GM18520 (cell line): ENCODE measurements at regions not wholly inside any gene's neighbourhood (a gene's known extent, or its start where the extent isn't known, plus 50 kb on each side); places are given as distances from the start of the nearest gene placed in this dataset.
"Not testable (repeated sequence)": the region's sequence is repeated elsewhere in the genome, so short reads cannot be mapped to it uniquely, and the experiment has no call there.

ENCODE experiments used
- ATAC-seq: cut with Tn5 transposase; IDR thresholded peaks from one replicate; pipeline ENCODE4 v1.9.1; 2021; ENCODE audit not compliant: unreplicated experiment

DNA sequence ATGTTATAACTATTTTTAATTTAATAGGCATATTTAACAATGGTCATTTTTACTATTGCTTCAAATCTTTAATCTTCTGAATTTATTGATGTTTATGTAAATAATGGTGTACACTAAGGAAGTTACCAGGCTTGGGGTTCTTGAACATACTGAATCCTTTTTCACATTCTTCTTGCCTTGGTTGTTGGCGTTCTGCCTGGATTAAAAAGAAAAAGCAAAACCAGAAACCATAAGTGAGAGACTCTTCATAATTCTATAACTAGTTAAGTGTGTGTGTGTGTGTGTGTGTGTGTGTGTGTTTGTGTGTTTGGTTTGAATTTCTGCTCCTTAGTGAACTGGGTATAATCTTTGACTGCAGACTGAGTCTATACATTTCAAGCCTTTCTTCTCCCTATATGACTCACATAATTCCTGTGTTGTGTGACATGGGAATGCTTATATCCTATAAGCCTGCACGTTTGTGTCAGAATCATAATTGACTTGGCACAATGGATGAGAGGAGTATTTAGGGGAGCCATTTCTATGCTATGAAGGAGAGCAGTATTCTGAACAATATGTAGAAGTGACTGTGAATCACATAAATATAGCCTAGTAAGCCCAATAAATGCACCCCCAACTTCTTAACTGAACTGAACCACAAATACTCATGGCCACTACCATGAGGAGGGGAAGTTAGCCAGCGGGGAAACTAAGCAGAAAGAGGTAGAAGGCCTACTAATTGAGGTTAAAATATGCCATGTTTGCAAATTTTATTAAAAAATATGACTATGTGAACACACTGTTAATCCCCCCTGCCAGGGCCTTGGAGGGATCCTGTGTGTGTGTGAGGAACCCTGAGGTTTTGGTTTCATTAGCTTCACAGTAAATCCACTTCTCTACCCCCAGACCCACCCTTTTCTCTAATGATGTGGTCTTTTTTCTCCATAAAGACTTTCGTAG lies 425.5 kb downstream of the BCKDHB start:
- no peak for ATAC-seq

DNA sequence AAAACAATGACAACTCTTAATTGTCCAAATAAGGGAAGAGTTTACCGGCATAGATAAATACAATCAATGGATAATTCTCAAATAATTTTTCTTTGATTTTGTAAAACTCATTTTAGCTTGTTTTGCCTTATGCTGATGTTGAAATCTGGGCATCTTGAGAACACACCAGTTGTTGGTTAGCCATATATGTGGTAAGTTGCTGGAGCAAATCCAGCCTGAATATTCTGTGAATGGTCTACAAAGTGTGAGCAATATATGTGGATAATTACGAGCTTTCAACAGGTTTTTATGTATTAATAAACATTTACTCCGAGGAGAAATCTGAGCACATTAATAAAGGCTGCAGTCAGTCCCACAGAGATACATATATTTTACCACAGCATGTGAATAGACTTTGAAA lies 423.6 kb downstream of the BCKDHB start:
- ATAC-seq: no peak

DNA sequence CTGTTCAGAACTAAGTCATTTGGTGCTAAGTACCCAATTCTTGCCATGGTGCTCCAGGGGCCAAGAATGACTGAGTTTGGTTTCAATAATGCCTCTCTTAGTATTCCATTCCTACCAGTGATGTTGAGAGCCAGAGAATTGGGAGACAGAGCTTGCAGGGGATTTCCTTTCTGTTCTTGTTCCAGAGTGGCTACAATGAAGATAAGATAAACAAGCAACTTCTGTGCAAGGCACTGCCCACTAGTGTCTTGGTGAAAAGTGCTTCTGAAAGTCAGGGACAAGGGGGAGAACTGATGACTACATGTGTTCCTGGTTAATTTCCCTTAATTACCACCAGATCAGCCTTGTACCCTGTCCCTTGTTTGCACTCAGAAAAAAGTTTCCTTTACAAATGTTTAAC lies 421.6 kb downstream of the BCKDHB start:
- no peak for ATAC-seq

DNA sequence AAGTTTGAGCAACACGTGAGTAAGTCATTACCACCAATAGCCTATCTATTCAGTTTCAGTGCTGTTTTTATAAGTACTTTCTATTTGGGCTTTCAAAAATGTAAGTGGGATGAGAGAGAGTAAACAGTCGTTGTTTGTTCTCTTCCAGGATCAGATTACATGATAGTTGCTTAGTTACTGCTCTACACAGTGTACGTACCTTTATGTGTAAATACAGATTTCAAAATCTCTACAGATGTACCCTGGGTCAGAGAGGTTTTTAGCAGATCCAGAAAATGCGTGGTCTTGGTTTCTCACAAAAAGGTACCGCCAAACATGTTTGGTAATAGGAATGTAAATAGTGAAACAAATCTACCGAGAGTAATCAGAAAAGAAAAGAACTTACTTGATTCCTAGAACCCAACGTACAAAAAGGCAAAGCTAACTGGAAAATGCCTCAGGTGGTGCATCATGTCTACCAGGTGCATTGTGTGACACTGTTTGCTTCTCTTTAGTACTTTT lies 421.1 kb downstream of the BCKDHB start:
- ATAC-seq: no peak

DNA sequence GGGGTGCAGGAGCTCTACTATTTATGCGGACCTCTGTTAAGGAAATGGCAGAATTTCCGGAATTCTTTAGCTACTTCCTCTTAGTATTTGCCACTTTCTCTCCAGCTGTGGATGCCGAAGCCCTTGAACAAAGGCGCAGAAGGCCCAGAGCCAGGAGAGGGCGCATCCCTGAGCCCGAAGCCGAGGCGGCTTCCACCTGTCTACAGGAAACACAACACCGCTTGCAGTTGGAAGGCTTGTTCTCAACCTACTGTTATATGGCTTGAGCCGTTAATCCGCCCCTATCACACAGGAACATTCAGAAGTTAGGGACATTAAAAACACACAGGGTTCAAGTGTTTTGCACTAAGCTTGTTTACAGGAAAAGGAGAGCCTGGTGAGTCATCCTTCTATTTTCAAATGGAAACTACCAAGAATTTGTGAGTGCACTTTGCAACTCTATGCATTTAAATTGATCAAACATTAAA lies 417.1 kb downstream of the BCKDHB start:
- ATAC-seq: no peak

DNA sequence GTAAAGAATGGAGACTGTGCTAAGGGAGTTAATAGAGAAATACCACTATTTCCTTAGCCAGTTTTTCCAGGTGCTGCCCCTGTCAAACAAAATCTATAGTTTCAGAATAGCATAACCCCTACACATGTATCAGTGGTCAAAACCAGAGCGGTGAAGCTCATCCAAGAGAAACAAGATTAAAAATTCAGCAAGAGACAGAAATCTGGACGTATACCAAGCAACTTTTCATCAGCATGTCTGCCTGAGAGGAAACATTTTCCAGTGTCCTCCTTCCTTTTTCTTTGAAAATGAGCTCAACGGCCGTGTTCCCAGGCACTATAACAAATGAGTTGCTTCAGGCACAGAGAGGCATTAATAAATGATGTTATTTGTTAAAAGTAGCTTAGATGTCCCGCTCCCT lies 416.5 kb downstream of the BCKDHB start:
- ATAC-seq: no peak

DNA sequence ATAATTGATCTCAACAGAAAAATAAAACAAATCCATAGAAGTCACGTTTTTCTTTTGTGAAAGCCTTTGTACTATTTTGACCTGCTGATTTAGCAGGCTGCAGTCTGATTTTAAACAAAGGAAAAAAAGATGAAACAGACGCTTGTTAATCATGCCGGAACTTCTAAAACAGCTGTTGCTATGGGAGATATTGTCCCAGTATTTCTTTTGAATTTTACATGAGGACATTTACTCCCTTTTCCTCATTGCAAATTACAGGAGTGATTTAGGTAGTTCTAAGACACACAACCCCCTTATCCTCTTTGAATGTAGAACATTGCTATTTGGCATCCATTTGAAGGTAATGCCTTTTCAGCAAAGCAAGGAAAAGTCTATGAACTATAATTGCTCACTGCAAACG lies 416.1 kb downstream of the BCKDHB start:
- ATAC-seq: no peak

DNA sequence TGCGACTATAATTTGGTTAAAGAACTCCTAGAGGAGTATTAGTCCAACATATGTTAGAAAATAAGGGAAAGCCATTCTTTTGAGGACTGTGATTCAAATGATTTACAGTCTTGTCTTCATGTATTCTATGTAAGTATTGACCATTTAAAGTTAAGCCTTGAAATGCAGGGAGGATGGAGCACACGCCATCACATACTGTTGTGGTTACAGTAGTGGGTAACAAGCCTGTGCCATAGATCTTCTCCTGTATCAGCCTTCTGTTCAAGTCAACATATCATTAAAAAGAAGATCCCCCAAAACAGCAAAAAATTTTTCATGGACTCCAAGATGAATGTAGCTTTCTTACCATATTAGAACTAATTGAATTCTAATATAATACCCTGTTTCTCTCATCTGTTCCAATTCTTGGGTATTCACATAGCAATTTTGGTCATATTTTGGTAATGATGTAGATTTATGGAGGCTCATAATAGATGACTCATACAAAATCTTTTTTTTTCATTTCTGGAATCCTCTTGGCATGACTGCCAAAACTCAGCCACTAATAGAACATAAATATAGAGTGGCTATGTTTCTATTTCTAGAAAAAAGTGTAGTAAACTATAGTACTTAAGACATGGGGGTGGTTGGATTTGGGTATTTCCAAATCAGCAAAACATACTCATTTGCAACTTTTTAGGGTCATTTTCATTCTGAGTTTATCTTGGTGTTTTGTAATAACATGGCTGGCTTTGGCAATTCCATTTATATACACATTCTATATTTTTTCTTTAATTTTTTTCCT lies 413.5 kb downstream of the BCKDHB start:
- no peak for ATAC-seq

DNA sequence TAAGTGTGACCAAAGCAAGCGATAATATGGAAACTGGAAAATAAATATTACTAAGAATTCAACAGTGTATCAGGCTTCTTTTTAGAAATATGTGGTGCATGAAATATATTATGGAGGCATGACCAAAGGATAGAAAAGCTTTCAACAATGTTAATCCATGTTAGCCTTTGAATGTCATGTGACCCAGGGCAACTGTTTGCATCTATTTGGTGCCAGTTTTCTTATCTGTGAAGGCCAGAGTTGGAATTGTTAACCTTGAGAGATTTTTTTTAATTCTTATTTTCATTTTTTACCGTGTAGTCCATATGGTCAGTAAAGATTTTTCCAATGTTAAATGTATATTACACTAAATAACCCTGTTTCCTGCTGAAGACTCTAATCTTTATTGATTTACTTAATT lies 411.1 kb downstream of the BCKDHB start:
- no peak for ATAC-seq

DNA sequence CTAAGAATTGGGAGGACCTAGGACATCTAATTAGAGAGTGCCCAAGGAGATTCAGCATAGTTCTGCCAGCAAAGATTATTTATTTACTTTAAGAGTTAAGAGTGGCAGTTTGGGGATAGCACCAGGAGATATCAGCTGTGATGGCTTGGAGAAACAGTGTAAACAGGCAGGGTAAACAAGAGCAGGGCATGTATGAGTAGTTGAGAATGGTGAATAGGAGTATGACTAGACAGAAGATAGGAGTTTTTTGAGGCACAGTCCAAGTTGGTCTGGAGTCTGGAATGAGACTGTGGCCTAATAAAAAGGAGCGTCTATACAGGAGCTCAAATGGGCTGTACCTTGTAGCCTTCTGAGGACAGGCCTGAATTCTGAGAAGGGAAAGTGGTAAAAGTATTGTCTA lies 404.1 kb downstream of the BCKDHB start:
- not testable (repeated sequence) for ATAC-seq

DNA sequence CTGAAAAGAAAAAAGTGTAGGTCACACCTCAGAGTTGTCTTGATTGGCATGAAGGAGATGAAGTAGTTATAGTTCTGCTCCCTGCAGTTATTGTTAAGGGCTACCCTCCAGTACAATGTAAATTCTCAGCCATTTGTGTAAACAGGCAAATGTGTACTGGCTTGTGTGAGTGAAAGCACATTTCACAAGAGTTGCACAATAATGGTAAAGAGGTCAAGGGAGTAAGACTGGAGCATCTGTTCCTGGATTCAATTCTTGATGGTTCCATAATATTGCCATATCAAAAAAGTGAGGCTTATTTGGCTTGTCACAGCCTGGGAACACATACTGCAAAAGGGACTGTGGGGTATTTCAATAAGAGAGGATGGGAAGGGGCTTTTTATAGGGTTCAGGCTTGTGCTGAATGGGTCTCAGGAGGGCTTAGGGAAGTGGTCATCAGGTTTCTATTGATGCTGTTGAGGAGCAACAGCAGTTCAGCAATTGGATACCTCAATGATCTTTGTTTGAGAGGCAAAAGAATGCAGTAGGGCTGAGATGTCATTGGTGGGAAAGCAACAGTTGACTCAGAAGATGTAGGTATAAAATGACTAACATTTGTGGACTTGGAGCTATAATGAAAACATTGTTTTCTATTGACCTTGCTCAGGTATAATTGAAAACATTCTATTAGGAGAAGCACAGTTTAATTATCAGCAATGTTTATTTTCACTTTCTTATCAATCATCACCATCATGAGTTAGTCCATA lies 402.6 kb downstream of the BCKDHB start:
- ATAC-seq: no peak

DNA sequence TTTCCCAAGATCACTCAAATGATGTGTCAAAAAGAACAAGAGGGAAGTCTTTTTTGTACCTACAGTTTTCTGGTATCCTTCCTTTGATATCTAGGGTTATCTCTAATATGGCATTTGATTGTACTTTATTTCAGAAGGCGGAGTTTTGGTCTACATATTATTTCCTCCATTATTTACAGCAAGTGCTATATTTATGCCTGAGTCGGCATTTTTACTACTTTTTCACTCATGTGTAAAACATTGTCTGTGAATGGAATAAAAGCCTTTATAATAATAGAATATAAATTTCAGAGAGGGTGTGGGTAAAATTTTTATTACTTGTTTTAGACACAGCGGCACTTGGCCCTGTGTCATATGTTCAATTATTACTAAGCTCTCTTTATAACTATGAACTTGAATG lies 398.4 kb downstream of the BCKDHB start:
- ATAC-seq: no peak

DNA sequence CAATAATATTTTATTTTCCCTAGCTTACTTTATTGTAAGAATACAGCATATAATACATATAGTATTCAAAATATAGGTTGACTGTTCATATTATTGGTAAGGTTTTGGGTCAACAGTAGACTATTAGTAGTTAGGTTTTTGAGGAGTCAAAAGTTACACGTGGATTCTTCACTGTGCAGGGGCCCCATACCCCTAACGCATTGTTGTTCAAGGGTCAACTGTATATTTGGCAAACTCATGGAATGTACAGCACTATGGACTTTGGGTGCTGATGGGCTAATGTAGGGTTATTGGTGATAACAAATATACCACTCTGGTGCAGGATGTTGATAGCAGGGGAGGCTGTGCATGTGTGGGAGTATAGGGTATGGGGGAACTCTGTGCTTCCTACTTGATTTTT lies 397.2 kb downstream of the BCKDHB start:
- no peak for ATAC-seq

DNA sequence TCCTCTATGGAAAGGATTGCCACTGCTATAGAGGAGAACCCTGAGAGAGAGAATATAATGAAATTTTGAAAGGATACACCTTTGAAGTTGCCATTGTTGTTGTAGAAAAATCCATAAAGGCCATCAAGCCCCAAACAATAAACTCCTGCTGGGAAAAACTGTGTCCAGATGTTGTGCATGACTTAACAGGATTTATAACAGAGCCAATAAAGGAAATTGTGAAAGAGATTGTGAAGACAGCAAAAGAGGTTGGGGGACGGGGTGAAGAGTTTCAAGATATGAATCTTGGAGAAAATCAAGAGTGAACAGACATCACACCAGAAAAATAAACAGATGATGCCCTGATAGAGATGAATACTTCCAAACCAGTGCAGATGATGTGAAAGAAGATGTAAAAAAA lies 396.4 kb downstream of the BCKDHB start:
- ATAC-seq: no peak

DNA sequence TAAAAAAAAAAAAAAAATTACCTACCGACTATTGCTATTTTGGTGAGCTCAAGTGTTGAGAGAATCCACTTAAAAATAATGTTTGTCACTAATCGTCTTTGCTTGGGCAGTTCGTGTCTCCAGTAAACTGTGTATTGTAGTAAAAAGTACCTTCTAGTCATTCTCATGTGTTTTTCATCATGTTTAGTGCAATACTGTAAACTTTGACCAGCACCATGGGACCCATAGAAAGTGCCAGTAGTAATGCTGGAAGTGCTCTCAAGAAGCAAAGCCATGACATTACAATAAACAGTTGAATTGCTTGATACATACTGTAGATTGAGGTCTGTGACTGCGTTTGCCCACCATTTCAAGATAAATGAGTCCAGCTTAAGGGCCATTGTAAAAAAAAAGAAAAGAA lies 395.2 kb downstream of the BCKDHB start:
- ATAC-seq: no peak

DNA sequence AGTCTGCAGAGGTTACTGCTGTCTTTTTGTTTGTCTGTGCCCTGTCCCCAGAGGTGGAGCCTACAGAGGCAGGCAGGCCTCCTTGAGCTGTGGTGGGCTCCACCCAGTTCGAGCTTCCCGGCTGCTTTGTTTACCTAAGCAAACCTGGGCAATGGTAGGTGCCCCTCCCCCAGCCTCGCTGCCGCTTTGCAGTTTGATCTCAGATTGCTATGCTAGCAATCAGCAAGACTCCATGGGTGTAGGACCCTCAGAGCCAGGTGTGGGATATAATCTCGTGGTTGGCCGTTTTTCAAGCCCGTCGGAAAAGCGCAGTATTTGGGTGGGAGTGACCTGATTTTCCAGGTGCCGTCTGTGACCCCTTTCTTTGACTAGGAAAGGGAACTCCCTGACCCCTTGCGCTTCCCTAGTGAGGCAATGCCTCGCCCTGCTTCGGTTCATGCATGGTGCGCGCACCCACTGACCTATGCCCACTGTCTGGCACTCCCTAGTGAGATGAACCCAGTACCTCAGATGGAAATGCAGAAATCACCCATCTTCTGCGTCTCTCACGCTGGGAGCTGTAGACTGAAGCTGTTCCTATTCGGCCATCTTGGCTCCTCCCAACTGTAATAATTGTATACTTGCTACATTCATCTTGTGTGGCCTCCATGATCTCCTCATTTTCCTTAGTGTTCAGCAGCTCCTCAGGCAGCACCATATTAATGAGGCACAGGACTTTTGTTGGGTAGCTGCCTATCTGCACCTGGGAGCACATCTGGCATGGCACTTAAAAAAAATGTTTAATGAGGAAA lies 391.4 kb downstream of the BCKDHB start:
- ATAC-seq: not testable (repeated sequence)

DNA sequence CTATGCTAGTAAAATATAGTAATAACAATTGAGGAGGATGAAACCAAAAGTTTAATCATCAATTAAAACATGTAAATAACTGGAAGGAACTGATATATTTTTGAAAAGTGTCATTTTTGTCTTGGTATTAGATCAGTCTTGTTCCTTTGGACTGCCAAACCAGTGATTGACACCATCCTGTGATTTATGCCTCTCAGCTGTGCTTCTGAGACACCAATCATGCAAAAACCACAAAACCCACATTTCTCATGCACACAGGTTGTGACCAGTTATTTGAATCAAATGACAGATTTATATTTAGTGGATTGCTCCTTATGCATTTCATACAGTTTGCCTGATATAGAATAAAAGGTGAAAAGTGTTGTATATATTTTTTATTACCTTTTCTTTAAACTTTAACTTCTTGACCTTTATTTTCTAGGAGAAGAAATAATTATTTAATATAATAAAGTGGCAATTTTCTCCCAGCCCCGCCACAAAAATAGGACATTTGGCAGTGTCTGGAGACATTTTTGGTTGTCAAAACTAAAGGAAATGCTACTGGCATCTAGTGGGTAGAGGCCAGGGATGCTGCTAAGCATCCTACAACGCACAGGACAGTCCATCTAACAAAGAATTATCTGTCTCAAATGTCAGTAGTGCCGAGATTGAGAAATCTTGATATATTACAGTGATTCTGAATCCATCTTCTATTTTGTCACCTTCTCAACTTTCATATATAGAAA lies 383.6 kb downstream of the BCKDHB start:
- peak; percentile 77 for ATAC-seq

DNA sequence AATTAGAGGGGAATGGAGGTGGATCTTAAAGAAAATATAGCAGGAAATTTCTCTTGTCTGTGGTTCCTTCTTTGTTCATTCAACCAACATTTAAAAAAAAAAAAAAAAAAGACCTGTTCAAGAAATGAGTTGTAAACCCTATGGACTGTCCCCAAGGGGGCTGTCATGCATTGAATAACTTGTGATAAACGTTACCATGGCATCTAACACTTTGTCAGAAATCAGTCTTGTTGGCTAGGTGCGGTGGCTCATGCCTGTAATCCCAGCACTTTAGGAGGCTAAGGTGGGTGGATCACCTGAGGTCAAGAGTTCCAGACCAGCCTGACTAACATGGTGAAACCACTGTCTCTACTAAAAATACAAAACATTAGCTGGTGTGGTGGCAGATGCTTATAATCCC lies 381.7 kb downstream of the BCKDHB start:
- peak; percentile 78 for ATAC-seq

DNA sequence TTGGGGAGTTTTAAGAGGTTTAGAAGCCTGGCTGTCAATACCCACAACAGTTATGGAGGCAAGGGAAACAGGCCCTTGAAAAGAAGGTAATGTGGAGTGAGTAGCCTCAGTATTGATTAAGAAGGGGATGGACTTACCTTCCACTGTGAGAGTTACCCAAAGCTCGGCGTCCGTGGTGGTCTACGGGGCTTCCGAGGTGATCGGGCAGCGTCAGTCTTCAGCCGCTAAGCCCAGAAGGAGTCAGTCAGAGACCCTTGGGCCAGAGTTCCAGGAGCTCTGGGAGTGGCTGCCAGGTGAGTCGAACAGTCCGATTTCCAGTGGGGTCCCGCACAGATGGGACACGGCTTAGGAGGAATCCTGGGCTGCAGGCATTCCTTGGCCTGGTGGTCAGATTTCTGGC lies 379.0 kb downstream of the BCKDHB start:
- not testable (repeated sequence) for ATAC-seq

DNA sequence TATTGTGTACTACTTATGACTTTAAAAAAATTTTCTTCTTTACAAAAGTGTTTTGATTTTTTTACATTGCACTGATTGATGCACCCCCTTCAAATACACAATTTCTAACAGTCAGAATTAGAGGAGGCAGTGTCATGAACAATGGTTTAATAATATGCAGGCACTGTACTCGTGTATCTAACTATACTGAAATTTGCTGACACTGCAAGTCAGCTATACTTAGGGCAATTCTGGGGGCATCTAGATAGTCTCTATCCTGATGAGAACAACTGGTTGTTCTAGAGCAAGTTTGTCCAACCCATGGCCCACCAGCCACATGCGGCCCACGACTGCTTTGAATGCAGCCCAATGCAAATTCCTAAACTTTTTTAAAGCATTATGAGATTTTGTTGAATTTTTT lies 375.6 kb downstream of the BCKDHB start:
- ATAC-seq: no peak
